ENCODE measurements at regions not wholly inside any gene's neighbourhood (a gene's known extent, or its start where the extent isn't known, plus 50 kb on each side); places are given as distances from the start of the nearest gene placed in this dataset.

GRCh38 chr10:61151059-61151458 is 207.1 kb upstream of the RHOBTB1 start:
- TF ChIP-seq, protein P1, sequence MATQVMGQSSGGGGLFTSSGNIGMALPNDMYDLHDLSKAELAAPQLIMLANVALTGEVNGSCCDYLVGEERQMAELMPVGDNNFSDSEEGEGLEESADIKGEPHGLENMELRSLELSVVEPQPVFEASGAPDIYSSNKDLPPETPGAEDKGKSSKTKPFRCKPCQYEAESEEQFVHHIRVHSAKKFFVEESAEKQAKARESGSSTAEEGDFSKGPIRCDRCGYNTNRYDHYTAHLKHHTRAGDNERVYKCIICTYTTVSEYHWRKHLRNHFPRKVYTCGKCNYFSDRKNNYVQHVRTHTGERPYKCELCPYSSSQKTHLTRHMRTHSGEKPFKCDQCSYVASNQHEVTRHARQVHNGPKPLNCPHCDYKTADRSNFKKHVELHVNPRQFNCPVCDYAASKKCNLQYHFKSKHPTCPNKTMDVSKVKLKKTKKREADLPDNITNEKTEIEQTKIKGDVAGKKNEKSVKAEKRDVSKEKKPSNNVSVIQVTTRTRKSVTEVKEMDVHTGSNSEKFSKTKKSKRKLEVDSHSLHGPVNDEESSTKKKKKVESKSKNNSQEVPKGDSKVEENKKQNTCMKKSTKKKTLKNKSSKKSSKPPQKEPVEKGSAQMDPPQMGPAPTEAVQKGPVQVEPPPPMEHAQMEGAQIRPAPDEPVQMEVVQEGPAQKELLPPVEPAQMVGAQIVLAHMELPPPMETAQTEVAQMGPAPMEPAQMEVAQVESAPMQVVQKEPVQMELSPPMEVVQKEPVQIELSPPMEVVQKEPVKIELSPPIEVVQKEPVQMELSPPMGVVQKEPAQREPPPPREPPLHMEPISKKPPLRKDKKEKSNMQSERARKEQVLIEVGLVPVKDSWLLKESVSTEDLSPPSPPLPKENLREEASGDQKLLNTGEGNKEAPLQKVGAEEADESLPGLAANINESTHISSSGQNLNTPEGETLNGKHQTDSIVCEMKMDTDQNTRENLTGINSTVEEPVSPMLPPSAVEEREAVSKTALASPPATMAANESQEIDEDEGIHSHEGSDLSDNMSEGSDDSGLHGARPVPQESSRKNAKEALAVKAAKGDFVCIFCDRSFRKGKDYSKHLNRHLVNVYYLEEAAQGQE (IDR thresholded peaks at IDR 0.05), result no peak
- TF ChIP-seq, protein P2, sequence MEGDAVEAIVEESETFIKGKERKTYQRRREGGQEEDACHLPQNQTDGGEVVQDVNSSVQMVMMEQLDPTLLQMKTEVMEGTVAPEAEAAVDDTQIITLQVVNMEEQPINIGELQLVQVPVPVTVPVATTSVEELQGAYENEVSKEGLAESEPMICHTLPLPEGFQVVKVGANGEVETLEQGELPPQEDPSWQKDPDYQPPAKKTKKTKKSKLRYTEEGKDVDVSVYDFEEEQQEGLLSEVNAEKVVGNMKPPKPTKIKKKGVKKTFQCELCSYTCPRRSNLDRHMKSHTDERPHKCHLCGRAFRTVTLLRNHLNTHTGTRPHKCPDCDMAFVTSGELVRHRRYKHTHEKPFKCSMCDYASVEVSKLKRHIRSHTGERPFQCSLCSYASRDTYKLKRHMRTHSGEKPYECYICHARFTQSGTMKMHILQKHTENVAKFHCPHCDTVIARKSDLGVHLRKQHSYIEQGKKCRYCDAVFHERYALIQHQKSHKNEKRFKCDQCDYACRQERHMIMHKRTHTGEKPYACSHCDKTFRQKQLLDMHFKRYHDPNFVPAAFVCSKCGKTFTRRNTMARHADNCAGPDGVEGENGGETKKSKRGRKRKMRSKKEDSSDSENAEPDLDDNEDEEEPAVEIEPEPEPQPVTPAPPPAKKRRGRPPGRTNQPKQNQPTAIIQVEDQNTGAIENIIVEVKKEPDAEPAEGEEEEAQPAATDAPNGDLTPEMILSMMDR (IDR thresholded peaks at IDR 0.05; ENCODE audit: low read depth, low read length, missing input control), result no peak
- TF ChIP-seq MAX (IDR thresholded peaks at IDR 0.05) (no peak), SP1 (IDR thresholded peaks at IDR 0.05) (no peak), YY1 (IDR thresholded peaks at IDR 0.05) (no peak), ATF3 (IDR thresholded peaks at IDR 0.05) (no peak), RAD21 (IDR thresholded peaks at IDR 0.05) (no peak), RXRA (IDR thresholded peaks at IDR 0.05) (no peak), JUND (IDR thresholded peaks at IDR 0.05) (no peak), NR2F2 (IDR thresholded peaks at IDR 0.05) (no peak), FOXA1 (IDR thresholded peaks at IDR 0.05) (no peak), TAF1 (conservative IDR thresholded peaks at IDR 0.05) (no peak), GABPA (IDR thresholded peaks at IDR 0.05 in 1 of 2, conservative IDR thresholded peaks at IDR 0.05 in 1 of 2) (no peak)

All from liver (tissue), 3 donors.